ENCODE measurements at regions not wholly inside any gene's neighbourhood (a gene's known extent, or its start where the extent isn't known, plus 50 kb on each side); places are given as distances from the start of the nearest gene placed in this dataset.

GRCh38 chr2:219772697-219773096, 145.3 kb downstream of the SLC4A3 start (continued):
- no peak for TF ChIP-seq ATF2 (tag by site-specific recombination; IDR thresholded peaks at IDR 0.05; ENCODE audit: low read depth)
- TF ChIP-seq ZNF10 (tag by site-specific recombination; IDR thresholded peaks at IDR 0.05) = no peak
- TF ChIP-seq, protein P1, sequence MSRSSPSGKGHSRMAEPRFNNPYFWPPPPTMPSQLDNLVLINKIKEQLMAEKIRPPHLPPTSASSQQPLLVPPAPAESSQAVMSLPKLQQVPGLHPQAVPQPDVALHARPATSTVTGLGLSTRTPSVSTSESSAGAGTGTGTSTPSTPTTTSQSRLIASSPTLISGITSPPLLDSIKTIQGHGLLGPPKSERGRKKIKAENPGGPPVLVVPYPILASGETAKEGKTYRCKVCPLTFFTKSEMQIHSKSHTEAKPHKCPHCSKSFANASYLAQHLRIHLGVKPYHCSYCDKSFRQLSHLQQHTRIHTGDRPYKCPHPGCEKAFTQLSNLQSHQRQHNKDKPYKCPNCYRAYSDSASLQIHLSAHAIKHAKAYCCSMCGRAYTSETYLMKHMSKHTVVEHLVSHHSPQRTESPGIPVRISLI (tag by site-specific recombination; IDR thresholded peaks at IDR 0.05) = no peak
- TF ChIP-seq ZNF239 (tag by site-specific recombination; IDR thresholded peaks at IDR 0.05) = no peak
- no peak for TF ChIP-seq TCF7L2 (IDR thresholded peaks at IDR 0.05; ENCODE audit: borderline replicate concordance, low read depth, low read length)
- no peak for TF ChIP-seq ZNF202 (tag by site-specific recombination; IDR thresholded peaks at IDR 0.05; ENCODE audit: borderline replicate concordance)
- TF ChIP-seq ZNF654 (tag by site-specific recombination; IDR thresholded peaks at IDR 0.05; ENCODE audit: low read depth) = no peak
- TF ChIP-seq ZSCAN30 (tag by site-specific recombination; IDR thresholded peaks at IDR 0.05) = no peak
- TF ChIP-seq ZNF785 (tag by site-specific recombination; IDR thresholded peaks at IDR 0.05) = no peak
- TF ChIP-seq ZBTB8A (tag by site-specific recombination; IDR thresholded peaks at IDR 0.05) = no peak

DNA sequence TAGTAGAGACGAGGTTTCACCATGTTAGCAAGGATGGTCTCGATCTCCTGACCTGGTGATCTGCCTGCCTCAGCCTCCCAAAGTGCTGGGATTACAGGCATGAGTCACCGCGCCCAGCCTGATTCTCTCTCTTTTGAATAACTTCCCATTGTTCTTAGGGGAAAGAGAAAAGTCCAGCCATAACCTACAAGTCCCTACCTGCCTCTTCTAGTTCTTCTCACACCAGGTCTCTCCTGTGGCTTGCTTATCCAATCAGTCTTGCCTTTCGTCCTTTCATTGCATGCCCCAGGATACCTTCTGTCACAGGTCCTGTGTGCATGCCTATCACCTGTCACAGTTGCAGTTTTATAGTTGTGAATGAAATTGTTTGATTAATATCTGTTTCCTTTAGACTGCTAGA, 148.1 kb downstream of the SLC4A3 start:
- Histone ChIP-seq H3K36me3 (ENCODE audit: control insufficient read depth in 2 of 2, insufficient read depth in 1 of 2, low read length in 2 of 2) (no peaks in the 10 kb centered on the region), H3K27ac (ENCODE audit: extremely low read depth, low read depth, low read length) (no peak overlapping the region), H3K4me1 (ENCODE audit: control insufficient read depth, insufficient read depth, low read length) (peaks cover 8% of the 10 kb centered on the region; the same call in 1 of the 2 replicates), H3K4me3 (ENCODE audit: low read depth, low read length) (no peak overlapping the region), H3K9me3 (ENCODE audit: control insufficient read depth, insufficient read depth, low read depth, low read length) (no peaks in the 10 kb centered on the region)
- ChIA-PET POLR2A (no interaction called here), CTCF (interaction anchor here (0.7 kb wide), 1 partner anchor 276 kb away, joined by 3 read pairs; no protein-coding TSS in a partner anchor)
- TF ChIP-seq HOXA7 (CRISPR knock-in tag; IDR thresholded peaks at IDR 0.05; ENCODE audit: borderline replicate concordance) (no peak), ZNF639 (tag by site-specific recombination; IDR thresholded peaks at IDR 0.05) (no peak), ZNF391 (tag by site-specific recombination; IDR thresholded peaks at IDR 0.05; ENCODE audit: borderline replicate concordance, low read depth) (no peak), ZNF660 (tag by site-specific recombination; IDR thresholded peaks at IDR 0.05) (no peak), ZNF48 (tag by site-specific recombination; IDR thresholded peaks at IDR 0.05) (no peak), CTCF (tag by site-specific recombination; IDR thresholded peaks at IDR 0.05) (no peak), ZNF596 (tag by site-specific recombination; IDR thresholded peaks at IDR 0.05) (no peak), ZNF19 (tag by site-specific recombination; IDR thresholded peaks at IDR 0.05; ENCODE audit: low read depth) (no peak), KLF17 (tag by site-specific recombination; IDR thresholded peaks at IDR 0.05) (no peak), ZNF843 (tag by site-specific recombination; IDR thresholded peaks at IDR 0.05) (no peak), ZBTB44 (tag by site-specific recombination; IDR thresholded peaks at IDR 0.05) (no peak), ZNF560 (tag by site-specific recombination; IDR thresholded peaks at IDR 0.05; ENCODE audit: borderline replicate concordance) (no peak)
- TF ChIP-seq, protein P2, sequence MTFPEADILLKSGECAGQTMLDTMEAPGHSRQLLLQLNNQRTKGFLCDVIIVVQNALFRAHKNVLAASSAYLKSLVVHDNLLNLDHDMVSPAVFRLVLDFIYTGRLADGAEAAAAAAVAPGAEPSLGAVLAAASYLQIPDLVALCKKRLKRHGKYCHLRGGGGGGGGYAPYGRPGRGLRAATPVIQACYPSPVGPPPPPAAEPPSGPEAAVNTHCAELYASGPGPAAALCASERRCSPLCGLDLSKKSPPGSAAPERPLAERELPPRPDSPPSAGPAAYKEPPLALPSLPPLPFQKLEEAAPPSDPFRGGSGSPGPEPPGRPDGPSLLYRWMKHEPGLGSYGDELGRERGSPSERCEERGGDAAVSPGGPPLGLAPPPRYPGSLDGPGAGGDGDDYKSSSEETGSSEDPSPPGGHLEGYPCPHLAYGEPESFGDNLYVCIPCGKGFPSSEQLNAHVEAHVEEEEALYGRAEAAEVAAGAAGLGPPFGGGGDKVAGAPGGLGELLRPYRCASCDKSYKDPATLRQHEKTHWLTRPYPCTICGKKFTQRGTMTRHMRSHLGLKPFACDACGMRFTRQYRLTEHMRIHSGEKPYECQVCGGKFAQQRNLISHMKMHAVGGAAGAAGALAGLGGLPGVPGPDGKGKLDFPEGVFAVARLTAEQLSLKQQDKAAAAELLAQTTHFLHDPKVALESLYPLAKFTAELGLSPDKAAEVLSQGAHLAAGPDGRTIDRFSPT (tag by site-specific recombination; IDR thresholded peaks at IDR 0.05) = no peak
